CD1c-positive myeloid dendritic cell (primary cell): ENCODE measurements at regions not wholly inside any gene's neighbourhood (a gene's known extent, or its start where the extent isn't known, plus 50 kb on each side); places are given as distances from the start of the nearest gene placed in this dataset.
A peak's percentile ranks its signal among the peaks of the same experiment; 100 is the strongest.

ENCODE experiments used
- DNase-seq: peaks from one replicate; pipeline ENCODE4 v3.0.0-alpha.2; 2016; ENCODE audit errors: extremely low spot score

DNA sequence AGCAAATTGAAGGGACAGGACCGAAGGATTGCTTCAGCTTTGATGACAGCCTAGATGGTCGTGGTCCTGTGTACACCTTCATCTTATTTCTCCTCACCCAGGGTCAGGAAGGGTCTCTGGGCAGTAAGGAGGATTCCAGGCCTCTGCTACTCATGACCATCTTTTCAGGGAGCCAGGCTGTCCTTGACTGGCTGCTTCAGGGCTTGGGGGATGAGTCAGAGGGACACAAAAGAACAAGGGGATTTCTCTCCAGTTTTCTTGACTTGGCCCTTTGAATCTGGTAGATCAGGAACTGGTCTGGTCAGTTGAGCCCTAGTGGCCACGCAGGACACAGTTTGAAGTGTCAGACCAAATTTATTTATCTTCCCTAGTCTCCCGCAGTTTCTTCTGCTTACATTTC, 402.1 kb upstream of the CHD6 start:
- no peak for DNase-seq

DNA sequence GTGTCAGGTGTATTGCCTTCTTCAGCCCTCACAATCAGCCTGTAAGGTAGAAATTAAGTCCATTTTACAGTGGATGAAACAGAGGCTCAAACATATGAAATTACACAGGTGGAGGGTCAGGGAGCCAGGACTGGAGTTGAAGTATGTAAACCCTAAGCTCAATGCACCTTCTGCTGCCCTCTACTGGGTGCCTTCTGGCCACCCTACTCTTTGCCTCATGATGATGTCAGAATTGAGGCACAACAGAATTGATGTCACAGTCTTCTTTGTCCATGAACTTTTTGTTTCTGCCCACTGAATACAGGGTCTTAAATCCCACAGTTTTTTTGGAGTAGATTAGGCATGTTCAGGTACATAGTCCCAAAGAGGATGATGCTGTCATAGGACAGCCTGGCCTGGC, 400.8 kb upstream of the CHD6 start:
- DNase-seq = no peak

DNA sequence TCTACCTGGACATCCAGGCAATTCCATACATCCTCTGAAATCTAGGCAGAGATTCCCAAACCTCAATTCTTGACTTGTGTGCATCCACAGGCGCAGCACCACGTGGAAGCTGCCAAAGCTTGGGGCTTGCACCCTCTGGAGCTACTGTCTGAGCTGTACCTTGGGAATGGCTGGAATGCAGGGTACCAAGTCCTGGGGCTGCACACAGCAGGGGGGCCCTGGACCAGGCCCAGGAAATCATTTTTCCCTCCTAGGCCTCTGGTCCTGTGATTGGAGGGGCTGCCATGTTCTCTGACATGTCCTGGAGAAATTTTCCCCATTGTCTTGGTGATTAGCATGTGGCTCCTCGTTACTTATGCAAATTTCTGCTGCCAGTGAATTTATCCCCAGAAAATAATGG, 391.9 kb upstream of the CHD6 start:
- DNase-seq = no peak

DNA sequence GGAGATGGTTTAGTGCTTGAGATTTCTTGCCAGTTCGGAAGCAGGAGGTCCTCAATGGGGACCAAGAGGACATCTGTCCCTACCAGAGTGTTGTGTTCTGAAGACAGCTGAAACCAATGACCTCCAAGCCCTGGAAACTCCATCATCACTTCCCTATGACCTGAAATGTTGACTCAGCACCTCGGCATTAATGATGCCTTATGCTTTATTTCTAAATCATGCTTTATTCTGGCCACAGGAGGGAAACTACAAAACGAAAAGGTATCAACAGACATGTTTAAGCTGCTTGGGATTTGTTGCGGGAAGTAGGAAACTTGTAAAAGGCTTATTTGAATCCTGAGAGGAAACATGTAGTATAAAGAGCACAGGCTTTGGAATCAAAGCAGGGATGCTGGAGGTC, 389.1 kb upstream of the CHD6 start:
- DNase-seq = no peak

DNA sequence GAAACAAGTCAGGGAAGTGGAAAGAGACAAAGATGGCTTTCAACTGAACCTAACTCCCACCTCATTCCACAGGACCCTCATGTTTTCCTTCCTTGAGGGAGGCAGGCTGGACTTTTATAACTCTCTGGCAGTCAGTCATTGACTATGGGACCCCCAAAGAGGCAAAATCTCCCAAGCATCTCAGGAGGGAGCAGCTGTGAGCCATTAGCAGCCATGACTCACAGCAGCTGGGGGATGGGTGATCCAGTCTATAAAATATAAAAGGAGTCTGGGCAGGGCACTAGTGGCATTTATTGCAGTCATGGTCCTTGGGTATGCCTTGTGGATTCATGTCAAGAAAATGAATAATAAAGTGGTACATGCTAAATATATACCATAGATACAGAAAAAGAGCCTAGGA, 387.0 kb upstream of the CHD6 start:
- no peak for DNase-seq

DNA sequence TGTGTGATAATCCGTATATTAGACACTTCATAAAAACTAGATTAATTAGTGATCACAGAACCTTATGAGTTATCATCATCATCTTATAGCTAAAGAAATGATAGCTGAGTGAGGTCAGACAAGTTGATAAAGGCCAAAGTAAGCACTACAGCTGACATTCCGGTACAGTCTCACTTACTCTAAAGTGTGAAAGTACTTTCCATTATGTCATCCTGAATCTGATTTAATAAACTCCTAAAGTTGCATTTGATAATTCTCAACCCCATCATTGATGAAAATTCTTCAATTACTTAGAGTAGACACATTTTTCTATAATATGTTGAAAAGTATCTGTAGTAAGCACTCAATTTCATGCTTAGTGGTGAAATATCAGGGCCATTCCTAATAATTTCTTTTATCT, 385.2 kb upstream of the CHD6 start:
- no peak for DNase-seq

DNA sequence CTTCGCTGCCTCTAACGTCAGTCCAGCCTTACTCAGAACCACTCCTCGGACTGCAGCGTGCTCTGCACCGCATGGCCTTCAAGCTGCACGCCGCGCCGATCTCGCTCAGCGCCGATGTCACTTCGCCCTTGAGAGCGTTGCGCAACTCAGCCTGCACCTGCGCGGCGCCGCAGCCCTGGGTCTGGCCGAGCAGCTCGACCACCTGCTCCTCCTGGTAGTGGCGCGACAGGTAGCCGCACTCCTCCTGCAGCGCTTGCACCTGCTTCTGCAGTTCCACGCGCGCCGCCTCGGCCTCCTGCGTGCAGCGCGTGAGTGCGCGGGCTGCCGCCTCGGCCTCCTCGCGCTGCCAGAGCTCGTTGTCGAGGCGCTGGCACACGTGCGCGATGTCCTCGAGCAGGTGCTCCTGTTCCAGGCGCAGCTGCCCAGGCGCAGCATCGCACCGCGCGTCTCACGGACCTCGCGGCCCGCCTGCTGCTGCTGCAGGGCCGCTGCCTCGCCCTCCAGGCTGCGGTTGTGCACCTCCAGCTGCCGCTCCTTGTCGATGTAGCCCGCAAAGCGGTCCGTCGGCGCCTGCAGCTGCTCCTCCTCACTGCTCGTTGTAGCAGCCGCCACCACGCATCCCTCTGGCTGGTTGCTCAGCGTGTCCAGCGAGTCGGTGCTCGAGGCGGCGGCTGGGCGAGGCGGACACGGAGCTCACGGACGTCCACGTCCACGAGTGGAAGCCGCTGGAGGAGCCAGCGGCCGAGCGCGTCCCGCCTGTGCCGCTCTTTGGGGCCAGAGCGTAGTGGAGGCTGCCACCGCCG, 380.6 kb upstream of the CHD6 start:
- no peak for DNase-seq

DNA sequence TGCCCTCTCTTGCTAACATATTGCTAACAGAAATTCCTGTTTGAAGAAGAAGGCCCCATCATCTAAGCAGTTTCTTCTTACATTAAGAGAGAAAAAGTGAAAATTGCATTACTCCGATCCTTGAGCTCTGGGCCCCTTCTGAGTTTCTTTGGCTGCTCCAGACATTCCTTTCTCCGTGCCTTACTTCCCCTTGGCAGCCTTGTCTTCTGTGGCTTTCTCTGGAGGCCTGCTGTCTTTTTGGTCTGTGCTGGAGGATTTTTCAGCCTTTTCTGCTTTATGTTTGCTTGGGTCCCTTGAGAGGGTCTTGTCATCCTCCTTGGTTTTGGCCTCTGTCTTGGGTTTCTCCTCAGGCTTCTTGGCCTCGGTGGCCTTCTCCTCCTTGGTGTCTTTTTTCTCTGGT, 378.8 kb upstream of the CHD6 start:
- DNase-seq = no peak

DNA sequence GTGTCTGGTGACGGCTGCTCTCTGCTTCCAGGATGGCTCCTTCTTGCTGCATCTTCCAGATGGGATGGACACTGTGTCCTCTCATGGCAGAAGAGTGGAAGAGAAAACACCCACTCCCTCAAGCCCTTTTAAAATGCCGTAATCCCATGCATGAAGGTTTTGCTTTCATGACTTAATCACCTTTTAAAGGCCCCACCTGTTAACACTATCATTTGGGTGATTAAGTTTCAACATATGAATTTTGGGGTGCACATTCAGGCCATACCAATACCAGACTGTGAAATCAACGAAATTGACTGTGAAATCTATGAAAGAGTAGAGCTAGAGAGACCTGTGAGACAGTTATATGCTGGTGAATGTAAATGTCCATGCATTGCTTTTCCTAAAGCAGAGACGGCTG, 374.3 kb upstream of the CHD6 start:
- DNase-seq = no peak

DNA sequence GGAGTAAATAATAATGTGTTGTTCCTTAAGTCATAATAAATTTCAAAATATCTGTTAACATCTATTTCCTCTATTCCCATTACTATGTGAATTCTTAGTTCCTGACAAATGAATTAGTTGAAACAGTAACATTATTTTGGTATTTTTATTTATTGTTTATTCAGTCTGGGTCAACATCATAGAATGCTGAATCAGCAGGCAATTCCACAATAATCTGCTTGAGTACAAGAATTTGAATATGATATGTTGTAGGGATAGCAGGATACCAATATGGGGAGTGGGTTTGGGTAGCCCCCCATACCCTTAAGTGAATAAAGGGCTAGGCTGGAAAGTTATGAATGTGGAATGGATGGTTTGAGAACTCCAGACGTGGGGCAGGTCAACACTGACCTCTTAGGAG, 373.2 kb upstream of the CHD6 start:
- DNase-seq = no peak

DNA sequence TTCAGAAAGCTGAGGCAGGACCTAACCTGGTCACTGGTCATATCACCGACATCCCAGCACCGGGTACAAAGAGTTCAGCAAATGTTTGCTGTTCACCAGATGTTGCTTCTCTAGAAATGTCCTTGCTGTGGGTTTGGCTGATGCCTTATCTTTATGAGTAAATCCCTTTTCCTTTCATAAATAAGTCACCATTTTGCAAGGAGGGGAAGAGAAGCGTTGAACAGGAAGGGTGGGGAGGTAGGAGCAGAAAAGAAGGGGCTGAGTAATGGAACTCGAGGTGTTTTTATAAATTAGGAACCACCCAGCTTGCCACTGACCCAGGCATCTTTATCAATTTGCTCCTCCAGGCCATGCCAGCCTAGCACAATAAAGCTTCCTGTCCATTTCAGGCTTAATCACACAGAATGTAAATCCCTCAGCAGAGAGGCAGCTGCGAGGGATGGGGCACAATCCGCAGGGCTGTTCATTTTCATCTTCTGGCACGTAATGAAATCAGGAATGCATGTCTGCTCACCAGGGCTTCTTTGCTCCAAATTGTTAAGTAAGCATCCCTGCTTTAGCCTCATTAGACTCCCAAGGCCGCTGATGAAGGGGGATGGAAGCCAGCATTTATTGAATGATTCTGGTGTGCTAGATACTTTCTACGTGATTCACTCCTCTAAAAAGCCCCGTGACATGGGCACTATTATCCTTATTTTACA, 371.9 kb upstream of the CHD6 start:
- no peak for DNase-seq

DNA sequence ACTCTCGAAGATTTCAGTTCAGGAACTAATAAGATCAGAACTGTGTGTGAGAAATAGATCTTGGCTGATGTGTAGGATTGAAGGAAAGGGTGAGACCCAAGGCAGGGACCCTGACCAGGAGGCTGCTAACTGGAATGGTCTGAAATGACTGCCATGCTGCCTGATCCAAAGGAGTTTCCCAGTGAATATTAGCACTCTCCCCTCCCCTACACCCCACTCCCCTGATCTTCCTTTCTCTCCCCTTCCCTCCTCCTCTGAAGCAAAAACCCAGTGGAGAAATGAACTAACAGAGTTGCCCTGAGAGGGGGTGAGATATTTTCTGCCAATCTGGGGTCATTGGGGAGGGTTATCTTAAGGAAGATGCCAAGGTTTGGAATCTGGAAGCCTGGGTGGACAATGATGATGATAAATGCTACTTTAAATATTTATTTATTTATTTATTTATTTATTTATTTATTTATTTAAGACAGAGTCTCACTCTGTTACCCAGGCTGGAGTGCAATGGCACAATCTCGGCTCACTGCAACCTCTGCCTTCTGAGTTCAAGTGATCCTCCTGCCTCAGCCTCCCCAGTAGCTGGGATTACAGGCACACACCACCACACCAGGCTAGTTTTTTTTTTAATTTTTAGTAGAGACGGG, 371.0 kb upstream of the CHD6 start:
- DNase-seq = no peak

DNA sequence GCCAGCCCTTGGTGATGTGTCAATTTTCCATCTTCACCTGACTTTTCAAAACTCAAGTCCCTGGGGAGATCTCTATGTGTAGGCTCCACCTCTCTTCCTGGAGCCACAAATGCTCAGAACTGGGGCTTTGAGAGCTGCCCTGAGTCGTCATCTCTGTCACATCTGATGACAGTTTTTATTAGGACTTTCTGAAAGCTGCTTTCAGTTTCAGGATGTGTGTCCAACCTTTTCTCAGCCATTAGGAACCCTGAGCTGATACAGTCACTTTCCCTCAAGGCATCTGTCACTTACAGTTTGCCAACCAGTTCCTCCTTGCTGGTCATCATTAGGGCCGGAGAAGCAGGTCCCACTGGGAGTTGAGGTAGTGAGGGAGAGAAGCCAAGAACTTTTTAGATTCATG, 365.9 kb upstream of the CHD6 start:
- DNase-seq = no peak

DNA sequence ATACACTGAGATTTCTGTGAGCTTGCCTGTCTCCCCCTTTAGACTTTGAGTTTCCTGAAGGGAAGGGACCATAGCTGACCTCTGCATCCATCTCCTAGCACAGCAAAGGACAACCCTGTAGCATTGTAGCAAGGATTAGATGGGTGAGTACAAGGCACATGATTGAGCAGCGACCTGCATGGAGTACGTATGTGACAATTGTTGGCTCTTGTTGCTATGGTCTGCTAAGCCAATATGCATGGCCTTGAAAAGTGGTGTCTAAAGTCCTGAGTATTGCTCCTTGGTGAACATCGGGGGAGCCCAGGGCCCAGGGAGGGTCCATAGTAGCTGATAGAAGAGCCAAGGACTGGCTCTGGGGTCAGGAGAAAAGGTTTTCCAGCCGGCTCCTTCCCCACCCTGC, 365.0 kb upstream of the CHD6 start:
- no peak for DNase-seq

DNA sequence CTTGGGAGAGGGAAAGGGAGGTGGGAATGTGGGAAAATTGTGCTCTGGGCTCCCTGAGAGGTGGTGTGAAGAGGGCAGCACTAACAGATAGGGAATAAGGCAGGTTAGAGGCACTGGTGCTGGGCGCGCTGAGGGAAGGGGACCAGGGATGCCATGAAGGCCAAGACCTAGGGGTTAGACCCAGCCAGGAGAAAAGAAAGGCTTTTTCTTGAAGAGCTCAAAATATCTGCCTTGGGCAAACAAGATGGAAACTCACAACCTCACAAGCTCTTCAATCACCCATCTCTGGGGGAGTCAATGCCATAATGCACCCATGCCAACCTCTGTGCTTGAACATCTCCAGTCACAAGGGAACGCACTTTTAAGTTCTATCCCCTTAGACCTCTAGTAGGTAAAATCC, 363.6 kb upstream of the CHD6 start:
- no peak for DNase-seq

DNA sequence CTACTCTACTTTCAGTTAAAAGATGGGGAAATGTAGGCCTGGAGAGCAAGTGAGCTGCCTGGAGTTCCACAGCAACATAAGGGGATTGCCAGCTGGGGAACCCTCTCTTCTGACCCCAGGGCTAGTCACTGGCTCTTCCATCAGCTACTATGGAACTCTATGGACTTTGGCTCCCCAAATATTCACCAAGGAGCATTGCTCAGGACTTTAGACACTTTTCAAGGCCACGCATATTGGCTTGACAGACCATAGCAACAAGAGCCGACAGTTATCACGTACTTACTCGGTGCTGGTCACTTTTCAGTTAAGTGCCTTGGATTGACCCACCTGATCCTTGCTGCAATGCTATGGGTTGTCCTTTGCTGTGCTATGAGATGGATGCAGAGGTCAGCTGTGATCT, 360.7 kb upstream of the CHD6 start:
- no peak for DNase-seq

DNA sequence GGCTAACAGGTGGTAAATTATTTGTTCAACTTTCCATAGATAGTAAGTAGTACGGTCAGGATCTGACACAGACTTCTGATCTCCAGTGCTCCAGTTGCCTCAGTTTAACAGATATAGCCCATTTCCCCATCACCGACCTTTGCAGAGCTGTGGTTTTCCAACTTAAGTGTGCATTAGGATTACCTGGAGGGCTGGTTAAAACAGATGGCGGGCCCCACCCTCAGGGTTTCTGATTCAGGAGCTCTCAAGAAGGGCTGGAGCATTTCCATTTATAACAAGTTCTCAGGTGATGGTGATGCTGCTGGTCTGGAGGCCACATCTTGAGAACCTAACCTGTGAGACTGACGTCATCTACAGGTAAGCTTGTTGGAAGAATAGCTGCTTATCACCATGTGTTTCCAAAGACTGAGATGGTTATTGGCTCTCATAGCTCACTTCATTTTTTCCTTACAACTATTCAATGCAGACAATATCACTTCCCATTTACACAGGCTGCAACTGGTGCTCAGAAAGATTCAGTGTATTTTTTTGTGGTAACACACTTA, 360.1 kb upstream of the CHD6 start:
- no peak for DNase-seq

DNA sequence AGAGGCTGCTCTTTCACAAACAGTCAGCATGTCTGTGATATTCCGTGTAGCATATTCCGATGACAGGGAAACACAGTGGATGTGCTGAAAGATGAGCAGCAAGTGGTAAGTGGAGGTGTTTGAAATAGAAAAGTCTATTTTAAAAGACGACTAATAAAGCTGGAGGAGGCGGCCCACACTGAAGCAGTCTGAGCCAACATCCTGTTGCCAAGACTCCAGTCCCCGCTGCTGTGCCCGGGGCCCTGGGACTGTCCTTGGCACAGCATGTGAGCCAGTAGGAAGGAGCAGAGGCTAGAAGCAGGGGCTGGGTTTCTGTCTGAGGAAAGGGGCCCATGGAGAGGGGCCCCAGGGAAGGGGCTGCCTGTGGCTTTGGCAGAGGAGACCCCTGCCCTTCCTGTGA, 351.5 kb upstream of the CHD6 start:
- DNase-seq = no peak

DNA sequence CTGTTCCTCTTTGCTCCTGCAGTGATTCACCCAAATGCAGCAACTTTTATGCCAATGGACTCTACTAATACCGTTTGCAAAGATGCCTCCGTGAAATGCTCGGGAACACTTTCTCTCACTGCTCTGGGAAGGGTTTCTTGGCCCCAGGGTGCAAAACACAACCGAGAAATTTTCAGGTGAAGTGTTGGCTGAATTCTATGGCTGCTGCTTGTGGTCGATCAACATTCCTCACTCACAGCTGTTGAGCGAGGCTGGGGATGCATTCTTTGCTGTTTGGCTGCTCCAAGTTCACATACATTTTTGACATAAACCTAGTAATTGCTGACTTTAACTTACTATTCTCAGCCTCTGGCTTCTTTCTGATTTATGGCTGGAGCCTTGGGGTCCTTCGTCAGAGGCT, 342.0 kb upstream of the CHD6 start:
- no peak for DNase-seq

DNA sequence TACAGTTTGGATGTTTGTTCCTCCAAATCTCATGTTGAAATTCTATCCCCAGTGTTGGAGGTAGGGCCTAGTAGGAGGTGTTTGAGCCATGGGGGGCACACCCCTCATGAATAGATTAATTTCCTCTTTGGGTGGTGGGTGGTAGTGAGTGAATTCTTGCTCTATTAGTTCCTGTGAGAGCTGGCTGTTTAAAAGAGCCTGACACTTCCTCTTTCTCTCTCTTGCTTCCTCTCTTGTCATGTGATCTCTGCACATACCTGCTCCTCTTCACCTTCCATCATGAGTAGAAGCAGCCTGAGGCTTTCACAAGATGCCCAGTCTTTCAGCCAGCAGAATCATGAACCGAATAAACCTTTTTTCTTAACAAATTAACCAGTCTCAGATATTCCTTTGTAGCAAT, 340.2 kb upstream of the CHD6 start:
- DNase-seq = no peak

DNA sequence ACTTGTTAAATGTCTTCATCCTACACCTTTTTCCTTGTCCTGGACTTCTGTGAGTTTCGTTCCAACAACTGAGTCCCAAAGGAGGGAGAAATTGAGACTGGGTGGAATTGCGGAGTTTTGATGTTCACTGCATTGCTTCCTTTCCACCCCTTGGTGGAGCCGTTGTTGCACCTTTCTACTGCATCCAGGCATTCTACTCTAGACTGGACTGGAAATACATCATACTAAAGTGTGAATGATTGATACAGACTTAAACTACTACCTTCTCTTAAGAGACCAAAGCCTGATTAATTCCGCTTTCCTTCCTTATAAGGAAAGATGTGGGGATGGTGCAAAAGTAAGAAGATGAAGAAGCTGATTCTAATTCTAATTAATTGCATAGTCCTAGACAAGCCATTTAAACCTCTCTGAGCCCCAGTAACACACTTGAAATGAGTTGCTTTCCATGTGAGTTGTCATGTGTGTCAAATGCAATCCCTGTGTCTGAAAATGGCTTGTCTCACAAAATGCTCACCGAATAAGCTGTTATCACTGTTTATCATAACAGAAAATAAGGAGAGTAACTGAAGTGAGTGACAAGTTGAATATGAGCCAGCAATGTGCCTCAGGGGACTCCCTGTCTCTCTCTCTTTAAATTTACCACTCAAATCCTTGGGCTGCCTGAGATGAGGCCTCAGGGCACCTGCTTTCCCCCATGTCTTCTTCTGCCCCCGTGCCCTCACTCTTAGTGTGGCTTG, 338.3 kb upstream of the CHD6 start:
- peak; percentile 6 for DNase-seq

DNA sequence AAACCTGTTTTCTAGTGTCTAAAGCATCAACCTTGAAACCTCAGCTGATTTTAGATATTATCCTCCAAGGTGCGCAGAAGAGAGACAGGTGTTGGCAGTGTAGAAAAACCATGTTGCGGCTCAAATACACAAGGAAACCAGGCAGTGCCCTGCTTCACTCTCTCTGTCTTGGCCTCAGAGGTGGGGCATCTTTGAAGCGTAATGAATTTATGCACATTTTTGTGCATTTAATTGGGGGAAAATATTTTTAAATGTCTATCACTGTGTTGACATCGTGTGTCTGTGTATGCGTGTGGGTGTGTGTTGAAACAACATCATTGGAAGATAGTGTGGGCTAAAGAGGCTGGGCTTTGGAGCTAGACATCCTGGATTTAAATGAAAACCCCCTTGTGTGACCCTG, 334.0 kb upstream of the CHD6 start:
- DNase-seq = no peak
